K562 (cell line): ENCODE measurements at regions not wholly inside any gene's neighbourhood (a gene's known extent, or its start where the extent isn't known, plus 50 kb on each side); places are given as distances from the start of the nearest gene placed in this dataset.

Experiments used
- CREB3L1 ChIP-seq: fragments of 450-650 bp; IDR thresholded peaks from 2 replicates; pipeline ENCODE4 v1.6.1; 2014; ENCODE audit warnings: low read depth, mild to moderate bottlenecking, moderate library complexity, borderline replicate concordance
- ETV5 ChIP-seq: sonication (generic); formaldehyde crosslinking; IDR thresholded peaks from 2 replicates; pipeline ENCODE4 v1.4.0; 2020; ENCODE audit warnings: low read depth, mild to moderate bottlenecking, missing genetic modification reagents
- KLF16 ChIP-seq: IDR thresholded peaks from 2 replicates; pipeline ENCODE4 v1.6.1; 2016; ENCODE audit warnings: antibody characterized with exemption
- RNF219 ChIP-seq: fragments of 250-450 bp; sonication (Bioruptor Pico); IDR thresholded peaks from 2 replicates; pipeline ENCODE4 v1.5.0; 2022; ENCODE audit warnings: mild to moderate bottlenecking
- TARDBP ChIP-seq: fragments of 450-650 bp; IDR thresholded peaks from 2 replicates; pipeline ENCODE4 v1.6.1; 2016
- TCF7L2 ChIP-seq: fragments of 150-350 bp; IDR thresholded peaks from 2 replicates; pipeline ENCODE4 v1.6.1; 2016; ENCODE audit warnings: low read depth, mild to moderate bottlenecking, low read length, moderate library complexity
- ZNF830 ChIP-seq: fragments of 250-450 bp; sonication (Bioruptor Pico); IDR thresholded peaks from 2 replicates; pipeline ENCODE4 v1.5.0; 2021; ENCODE audit warnings: mild to moderate bottlenecking
- TF ChIP-seq, protein P1 (sequence below): fragments of 450-650 bp; IDR thresholded peaks from 2 replicates; pipeline ENCODE4 v1.6.1; 2016; ENCODE audit warnings: mild to moderate bottlenecking

- TF ChIP-seq RNF219: no peak
- no peak for TF ChIP-seq ETV5 (CRISPR knock-in tag)
- no peak for TF ChIP-seq CREB3L1
- TF ChIP-seq TARDBP: no peak
- TF ChIP-seq, protein P1, sequence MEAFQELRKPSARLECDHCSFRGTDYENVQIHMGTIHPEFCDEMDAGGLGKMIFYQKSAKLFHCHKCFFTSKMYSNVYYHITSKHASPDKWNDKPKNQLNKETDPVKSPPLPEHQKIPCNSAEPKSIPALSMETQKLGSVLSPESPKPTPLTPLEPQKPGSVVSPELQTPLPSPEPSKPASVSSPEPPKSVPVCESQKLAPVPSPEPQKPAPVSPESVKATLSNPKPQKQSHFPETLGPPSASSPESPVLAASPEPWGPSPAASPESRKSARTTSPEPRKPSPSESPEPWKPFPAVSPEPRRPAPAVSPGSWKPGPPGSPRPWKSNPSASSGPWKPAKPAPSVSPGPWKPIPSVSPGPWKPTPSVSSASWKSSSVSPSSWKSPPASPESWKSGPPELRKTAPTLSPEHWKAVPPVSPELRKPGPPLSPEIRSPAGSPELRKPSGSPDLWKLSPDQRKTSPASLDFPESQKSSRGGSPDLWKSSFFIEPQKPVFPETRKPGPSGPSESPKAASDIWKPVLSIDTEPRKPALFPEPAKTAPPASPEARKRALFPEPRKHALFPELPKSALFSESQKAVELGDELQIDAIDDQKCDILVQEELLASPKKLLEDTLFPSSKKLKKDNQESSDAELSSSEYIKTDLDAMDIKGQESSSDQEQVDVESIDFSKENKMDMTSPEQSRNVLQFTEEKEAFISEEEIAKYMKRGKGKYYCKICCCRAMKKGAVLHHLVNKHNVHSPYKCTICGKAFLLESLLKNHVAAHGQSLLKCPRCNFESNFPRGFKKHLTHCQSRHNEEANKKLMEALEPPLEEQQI: no peak
- no peak for TF ChIP-seq KLF16
- no peak for TF ChIP-seq TCF7L2
- TF ChIP-seq ZNF830 (CRISPR knock-in tag): no peak
Measured at GRCh38 chr14:61171727-61172126, 109.4 kb downstream of the TMEM30B start (continued).
